SK-N-SH (cell line): ENCODE measurements at regions not wholly inside any gene's neighbourhood (a gene's known extent, or its start where the extent isn't known, plus 50 kb on each side); places are given as distances from the start of the nearest gene placed in this dataset.

Experiments used
- CTCF ChIA-PET: fragments of 300-600, 350-600 bp; formaldehyde crosslinking; extraction: SDS; loops from one replicate; lab custom pipeline; 2021; lab: Yijun Ruan, JAX
- POLR2A ChIA-PET: fragments of 350-600 bp; sonication (Branson Sonifier 250); formaldehyde crosslinking; extraction: SDS; loops from one replicate; lab custom pipeline; 2020; ENCODE audit warnings: antibody characterized with exemption, inconsistent platforms; lab: Yijun Ruan, JAX
- DNase-seq: peaks from one replicate; pipeline ENCODE4 v3.0.0; 2012
- H2AFZ ChIP-seq: fragments of 200-600 bp; sonication (generic); 2 replicates; pipeline ENCODE4 v1.8.1; 2016; ENCODE audit warnings: antibody characterized with exemption, mild to moderate bottlenecking, low read depth
- H3F3A ChIP-seq: fragments of 200-600 bp; sonication (generic); replicated peaks from 2 replicates; pipeline ENCODE3; 2016; ENCODE audit warnings: antibody characterized with exemption, mild to moderate bottlenecking; ENCODE audit not compliant: insufficient read depth
- H3K27ac ChIP-seq, 2 experiments: fragments of 200-500 bp in 1 of 2; fragments of 200-600 bp in 1 of 2; sonication (Bioruptor generic) in 1 of 2; sonication (generic), shearing (Covaris generic) in 1 of 2; 2 replicates each; pipeline versions ENCODE4 v1.5.1 to v1.6.1; 2014 to 2016; ENCODE audit warnings: low read depth in 2 of 2, inconsistent platforms in 1 of 2, low read length in 1 of 2, mild to moderate bottlenecking in 1 of 2, mixed read lengths in 1 of 2
- H3K27me3 ChIP-seq: fragments of 200-600 bp; sonication (generic), shearing (Covaris generic); 2 replicates; pipeline ENCODE4 v1.6.1; 2016; ENCODE audit warnings: mixed run types; ENCODE audit not compliant: insufficient read depth
- H3K36me3 ChIP-seq, 2 experiments: fragments of 200-500 bp in 1 of 2; fragments of 200-600 bp in 1 of 2; sonication (Bioruptor generic) in 1 of 2; sonication (generic) in 1 of 2; replicated peaks in 1 of 2; 2 replicates each; pipeline versions ENCODE3 to v1.5.1; 2014 to 2016; ENCODE audit warnings: low read length in 1 of 2, mild to moderate bottlenecking in 1 of 2; ENCODE audit not compliant: insufficient read depth in 2 of 2, control insufficient read depth in 1 of 2
- H3K4me1 ChIP-seq, 2 experiments: fragments of 200-500 bp in 1 of 2; fragments of 200-600 bp in 1 of 2; sonication (Bioruptor generic) in 1 of 2; sonication (generic), shearing (Covaris generic) in 1 of 2; 2 replicates each; pipeline versions ENCODE4 v1.5.1 to v1.6.1; 2014 to 2016; ENCODE audit warnings: low read depth in 1 of 2, low read length in 1 of 2, mixed run types in 1 of 2; ENCODE audit not compliant: insufficient read depth in 2 of 2, control insufficient read depth in 1 of 2
- H3K4me2 ChIP-seq: fragments of 200-600 bp; sonication (generic), shearing (Covaris generic); 2 replicates; pipeline ENCODE4 v1.6.1; 2017; ENCODE audit warnings: mixed run types
- H3K4me3 ChIP-seq, 2 experiments: fragments of 200-500 bp in 1 of 2; fragments of 200-600 bp in 1 of 2; sonication (Bioruptor generic) in 1 of 2; sonication (generic), shearing (Covaris generic) in 1 of 2; 2 replicates each; pipeline versions ENCODE4 v1.5.1 to v1.8.1; 2014 to 2016; ENCODE audit warnings: low read depth in 2 of 2, inconsistent platforms in 1 of 2, low read length in 1 of 2, mild to moderate bottlenecking in 1 of 2, mixed read lengths in 1 of 2, moderate library complexity in 1 of 2
- H3K79me2 ChIP-seq: fragments of 200-600 bp; sonication (generic); 2 replicates; pipeline ENCODE4 v1.8.1; 2017; ENCODE audit warnings: mild to moderate bottlenecking; ENCODE audit not compliant: insufficient read depth
- H3K9ac ChIP-seq: fragments of 200-600 bp; sonication (generic); 2 replicates; pipeline ENCODE4 v1.6.1; 2017; ENCODE audit warnings: mixed run types
- H3K9me2 ChIP-seq: fragments of 200-600 bp; sonication (generic); 2 replicates; pipeline ENCODE4 v1.6.1; 2017; ENCODE audit warnings: mixed run types
- H3K9me3 ChIP-seq: fragments of 200-600 bp; sonication (generic); 2 replicates; pipeline ENCODE4 v1.6.1; 2017; ENCODE audit warnings: mixed run types, mild to moderate bottlenecking, moderate library complexity
- H4K20me1 ChIP-seq: fragments of 200-600 bp; sonication (generic); 2 replicates; pipeline ENCODE4 v1.6.1; 2017; ENCODE audit warnings: mild to moderate bottlenecking, mixed run types; ENCODE audit not compliant: insufficient read depth
- CHD2 ChIP-seq: fragments of 150-350 bp; IDR thresholded peaks from 2 replicates; pipeline ENCODE4 v1.6.1; 2018; ENCODE audit warnings: low read length; ENCODE audit not compliant: partially characterized antibody
- CTCF ChIP-seq: fragments of 200-600 bp; sonication (generic); IDR thresholded peaks from 2 replicates; pipeline ENCODE4 v1.6.1; 2017; ENCODE audit warnings: antibody characterized with exemption, mild to moderate bottlenecking, moderate library complexity
- ELF1 ChIP-seq: IDR thresholded peaks from 2 replicates; pipeline ENCODE4 v1.4.0; 2012
- EP300 ChIP-seq, 2 experiments: IDR thresholded peaks; 2 replicates each; pipeline versions ENCODE4 v1.4.0 to v1.6.1; 2012; ENCODE audit warnings: borderline replicate concordance in 1 of 2, low read depth in 1 of 2, low read length in 1 of 2
- FOXM1 ChIP-seq: IDR thresholded peaks from 2 replicates; pipeline ENCODE4 v1.4.0; 2012; ENCODE audit warnings: low read depth, mild to moderate bottlenecking
- GABPA ChIP-seq: IDR thresholded peaks from 2 replicates; pipeline ENCODE4 v1.4.0; 2012; ENCODE audit warnings: low read depth, mild to moderate bottlenecking
- MEF2A ChIP-seq: IDR thresholded peaks from 2 replicates; pipeline ENCODE4 v1.4.0; 2012; ENCODE audit warnings: low read depth, borderline replicate concordance
- NFIC ChIP-seq: IDR thresholded peaks from 2 replicates; pipeline ENCODE4 v1.4.0; 2012; ENCODE audit warnings: borderline replicate concordance
- NRF1 ChIP-seq: IDR thresholded peaks from 2 replicates; pipeline ENCODE4 v1.6.1; 2012; ENCODE audit warnings: low read depth, mild to moderate bottlenecking, low read length
- POLR2AphosphoS5 ChIP-seq: IDR thresholded peaks from 2 replicates; pipeline ENCODE4 v1.6.1; 2012; ENCODE audit warnings: low read depth, low read length
- RAD21 ChIP-seq: IDR thresholded peaks from 2 replicates; pipeline ENCODE4 v1.6.1; 2012; ENCODE audit warnings: mild to moderate bottlenecking, low read length
- RCOR1 ChIP-seq: fragments of 150-350 bp; IDR thresholded peaks from 2 replicates; pipeline ENCODE4 v1.6.1; 2017; ENCODE audit warnings: antibody characterized with exemption, low read length
- SMC3 ChIP-seq: IDR thresholded peaks from 2 replicates; pipeline ENCODE4 v1.6.1; 2012; ENCODE audit warnings: low read depth, low read length, improper control_type of control experiment
- TAF1 ChIP-seq: IDR thresholded peaks from 2 replicates; pipeline ENCODE4 v1.6.1; 2012; ENCODE audit warnings: low read depth, mild to moderate bottlenecking, low read length, moderate library complexity, borderline replicate concordance
- TCF12 ChIP-seq: IDR thresholded peaks from 2 replicates; pipeline ENCODE4 v1.4.0; 2012
- WGBS: methylation state at CpG from one replicate; pipeline ENCODE4 v1.1.6; 2017; ENCODE audit warnings: low lambda C conversion rate; 5-methylcytosine and 5-hydroxymethylcytosine counted together
- TF ChIP-seq, protein P1 (sequence below): IDR thresholded peaks from 2 replicates; pipeline ENCODE4; 2012
- TF ChIP-seq, protein P2 (sequence below): IDR thresholded peaks from 2 replicates; pipeline ENCODE4 v1.4.0; 2012; ENCODE audit warnings: low read depth, borderline replicate concordance
- TF ChIP-seq, protein P3 (sequence below): fragments of 150-350 bp; IDR thresholded peaks from 2 replicates; pipeline ENCODE4 v1.6.1; 2016; ENCODE audit warnings: mild to moderate bottlenecking, low read depth, low read length
- TF ChIP-seq, protein P4 (sequence below): IDR thresholded peaks from 2 replicates; pipeline ENCODE4 v1.6.1; 2012; ENCODE audit warnings: mild to moderate bottlenecking, low read depth, low read length, moderate library complexity

- TF ChIP-seq EP300 (IDR thresholded peaks at IDR 0.05; ENCODE audit: borderline replicate concordance in 1 of 2, low read depth in 1 of 2, low read length in 1 of 2) (no peak), MEF2A (no peak), GABPA (no peak), RCOR1 (no peak), RAD21 (no peak), NRF1 (no peak), TCF12 (no peak), POLR2AphosphoS5 (no peak)
- TF ChIP-seq, protein P1, sequence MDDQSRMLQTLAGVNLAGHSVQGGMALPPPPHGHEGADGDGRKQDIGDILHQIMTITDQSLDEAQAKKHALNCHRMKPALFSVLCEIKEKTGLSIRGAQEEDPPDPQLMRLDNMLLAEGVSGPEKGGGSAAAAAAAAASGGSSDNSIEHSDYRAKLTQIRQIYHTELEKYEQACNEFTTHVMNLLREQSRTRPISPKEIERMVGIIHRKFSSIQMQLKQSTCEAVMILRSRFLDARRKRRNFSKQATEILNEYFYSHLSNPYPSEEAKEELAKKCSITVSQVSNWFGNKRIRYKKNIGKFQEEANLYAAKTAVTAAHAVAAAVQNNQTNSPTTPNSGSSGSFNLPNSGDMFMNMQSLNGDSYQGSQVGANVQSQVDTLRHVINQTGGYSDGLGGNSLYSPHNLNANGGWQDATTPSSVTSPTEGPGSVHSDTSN: no peak
- 27% methylated on average over 6 of the region's 6 CpGs for WGBS
- ChIA-PET CTCF (no interaction called here), POLR2A (no interaction called here)
- H3K36me3 ChIP-seq: no peaks in the 10 kb centered on the region
- DNase-seq: no peak
- H2AFZ ChIP-seq: no peak overlapping the region
- H3K4me3 ChIP-seq: no peak overlapping the region
- H3K27me3 ChIP-seq: no peaks in the 10 kb centered on the region
- H3K9me3 ChIP-seq: no peaks in the 10 kb centered on the region
- H3K4me1 ChIP-seq: no peaks in the 10 kb centered on the region
- H3K9ac ChIP-seq: no peak overlapping the region
- peaks cover 4% of the 10 kb centered on the region for H3F3A ChIP-seq
- H3K27ac ChIP-seq: no peak overlapping the region
- H3K79me2 ChIP-seq: no peaks in the 10 kb centered on the region
- H3K4me2 ChIP-seq: no peak overlapping the region
- H3K9me2 ChIP-seq: 0 out of 2 replicates have a peak, but pooled peaks cover 3% of the 10 kb centered on the region
- H4K20me1 ChIP-seq: no peaks in the 10 kb centered on the region
Measured at GRCh38 chrX:27350476-27350875, 112.7 kb downstream of the PPP4R3C start.

- DNase-seq: peak; percentile 37
- 0 out of 2 replicates have a peak overlapping the region, but pooled peaks have one; percentile 9 for H3K4me2 ChIP-seq
- no peaks in the 10 kb centered on the region for H3K36me3 ChIP-seq
- no peaks in the 10 kb centered on the region for H4K20me1 ChIP-seq
- peak overlapping the region in 1 of 2 experiments; percentile 18; a peak in 1 of 4 replicates for H3K4me3 ChIP-seq
- H3K4me1 ChIP-seq: no peaks in the 10 kb centered on the region
- H3K79me2 ChIP-seq: no peaks in the 10 kb centered on the region
- H3K27me3 ChIP-seq: no peaks in the 10 kb centered on the region
- H3F3A ChIP-seq: no peaks in the 10 kb centered on the region
- H2AFZ ChIP-seq: 0 out of 2 replicates have a peak overlapping the region, but pooled peaks have one; percentile 67
- H3K9ac ChIP-seq: no peak overlapping the region
- ChIA-PET POLR2A (no interaction called here), CTCF (interaction anchor here (0.5 to 1.5 kb wide), 12 partner anchors 10 to 554 kb away, joined by 3 to 8 read pairs (median 3); no protein-coding TSS in a partner anchor)
- H3K9me2 ChIP-seq: no peaks in the 10 kb centered on the region
- H3K9me3 ChIP-seq: no peaks in the 10 kb centered on the region
- no peak overlapping the region for H3K27ac ChIP-seq
- 11% methylated on average over 9 of the region's 9 CpGs for WGBS
- TF ChIP-seq SMC3 (peak; percentile 37; the same call in 1 of the 2 replicates), CHD2 (no peak), TAF1 (no peak), CTCF (peak; percentile 99), FOXM1 (no peak), NFIC (no peak), POLR2AphosphoS5 (no peak), ELF1 (no peak)
- TF ChIP-seq, protein P2, sequence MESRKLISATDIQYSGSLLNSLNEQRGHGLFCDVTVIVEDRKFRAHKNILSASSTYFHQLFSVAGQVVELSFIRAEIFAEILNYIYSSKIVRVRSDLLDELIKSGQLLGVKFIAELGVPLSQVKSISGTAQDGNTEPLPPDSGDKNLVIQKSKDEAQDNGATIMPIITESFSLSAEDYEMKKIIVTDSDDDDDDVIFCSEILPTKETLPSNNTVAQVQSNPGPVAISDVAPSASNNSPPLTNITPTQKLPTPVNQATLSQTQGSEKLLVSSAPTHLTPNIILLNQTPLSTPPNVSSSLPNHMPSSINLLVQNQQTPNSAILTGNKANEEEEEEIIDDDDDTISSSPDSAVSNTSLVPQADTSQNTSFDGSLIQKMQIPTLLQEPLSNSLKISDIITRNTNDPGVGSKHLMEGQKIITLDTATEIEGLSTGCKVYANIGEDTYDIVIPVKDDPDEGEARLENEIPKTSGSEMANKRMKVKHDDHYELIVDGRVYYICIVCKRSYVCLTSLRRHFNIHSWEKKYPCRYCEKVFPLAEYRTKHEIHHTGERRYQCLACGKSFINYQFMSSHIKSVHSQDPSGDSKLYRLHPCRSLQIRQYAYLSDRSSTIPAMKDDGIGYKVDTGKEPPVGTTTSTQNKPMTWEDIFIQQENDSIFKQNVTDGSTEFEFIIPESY: no peak
- TF ChIP-seq, protein P3, sequence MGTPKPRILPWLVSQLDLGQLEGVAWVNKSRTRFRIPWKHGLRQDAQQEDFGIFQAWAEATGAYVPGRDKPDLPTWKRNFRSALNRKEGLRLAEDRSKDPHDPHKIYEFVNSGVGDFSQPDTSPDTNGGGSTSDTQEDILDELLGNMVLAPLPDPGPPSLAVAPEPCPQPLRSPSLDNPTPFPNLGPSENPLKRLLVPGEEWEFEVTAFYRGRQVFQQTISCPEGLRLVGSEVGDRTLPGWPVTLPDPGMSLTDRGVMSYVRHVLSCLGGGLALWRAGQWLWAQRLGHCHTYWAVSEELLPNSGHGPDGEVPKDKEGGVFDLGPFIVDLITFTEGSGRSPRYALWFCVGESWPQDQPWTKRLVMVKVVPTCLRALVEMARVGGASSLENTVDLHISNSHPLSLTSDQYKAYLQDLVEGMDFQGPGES: no peak
- TF ChIP-seq, protein P4, sequence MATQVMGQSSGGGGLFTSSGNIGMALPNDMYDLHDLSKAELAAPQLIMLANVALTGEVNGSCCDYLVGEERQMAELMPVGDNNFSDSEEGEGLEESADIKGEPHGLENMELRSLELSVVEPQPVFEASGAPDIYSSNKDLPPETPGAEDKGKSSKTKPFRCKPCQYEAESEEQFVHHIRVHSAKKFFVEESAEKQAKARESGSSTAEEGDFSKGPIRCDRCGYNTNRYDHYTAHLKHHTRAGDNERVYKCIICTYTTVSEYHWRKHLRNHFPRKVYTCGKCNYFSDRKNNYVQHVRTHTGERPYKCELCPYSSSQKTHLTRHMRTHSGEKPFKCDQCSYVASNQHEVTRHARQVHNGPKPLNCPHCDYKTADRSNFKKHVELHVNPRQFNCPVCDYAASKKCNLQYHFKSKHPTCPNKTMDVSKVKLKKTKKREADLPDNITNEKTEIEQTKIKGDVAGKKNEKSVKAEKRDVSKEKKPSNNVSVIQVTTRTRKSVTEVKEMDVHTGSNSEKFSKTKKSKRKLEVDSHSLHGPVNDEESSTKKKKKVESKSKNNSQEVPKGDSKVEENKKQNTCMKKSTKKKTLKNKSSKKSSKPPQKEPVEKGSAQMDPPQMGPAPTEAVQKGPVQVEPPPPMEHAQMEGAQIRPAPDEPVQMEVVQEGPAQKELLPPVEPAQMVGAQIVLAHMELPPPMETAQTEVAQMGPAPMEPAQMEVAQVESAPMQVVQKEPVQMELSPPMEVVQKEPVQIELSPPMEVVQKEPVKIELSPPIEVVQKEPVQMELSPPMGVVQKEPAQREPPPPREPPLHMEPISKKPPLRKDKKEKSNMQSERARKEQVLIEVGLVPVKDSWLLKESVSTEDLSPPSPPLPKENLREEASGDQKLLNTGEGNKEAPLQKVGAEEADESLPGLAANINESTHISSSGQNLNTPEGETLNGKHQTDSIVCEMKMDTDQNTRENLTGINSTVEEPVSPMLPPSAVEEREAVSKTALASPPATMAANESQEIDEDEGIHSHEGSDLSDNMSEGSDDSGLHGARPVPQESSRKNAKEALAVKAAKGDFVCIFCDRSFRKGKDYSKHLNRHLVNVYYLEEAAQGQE: no peak
Measured at GRCh38 chrX:27336466-27337091, 126.6 kb downstream of the PPP4R3C start.
